ENCODE measurements at regions not wholly inside any gene's neighbourhood (a gene's known extent, or its start where the extent isn't known, plus 50 kb on each side); places are given as distances from the start of the nearest gene placed in this dataset.

DNA sequence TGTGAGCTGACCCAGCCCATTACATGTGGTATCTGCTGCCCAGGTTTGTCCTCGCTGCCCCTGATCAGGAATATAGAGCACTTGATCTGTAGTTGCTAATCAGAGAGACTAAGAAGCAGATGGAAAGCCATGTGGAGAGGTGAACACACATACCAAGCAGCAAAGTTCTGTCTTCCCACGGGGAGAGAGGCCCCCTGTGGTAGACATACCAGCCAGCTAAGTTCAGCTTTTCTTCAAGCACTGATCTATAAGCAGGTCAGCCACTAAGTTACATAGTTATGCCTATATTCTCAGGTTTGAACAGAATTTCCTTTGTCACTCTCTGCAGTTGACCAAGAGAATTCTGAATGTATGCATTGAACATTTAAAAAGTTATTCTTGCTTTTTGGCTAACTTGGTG is 76.4 kb downstream of the DDX3Y start:
- TF ChIP-seq, protein P1, sequence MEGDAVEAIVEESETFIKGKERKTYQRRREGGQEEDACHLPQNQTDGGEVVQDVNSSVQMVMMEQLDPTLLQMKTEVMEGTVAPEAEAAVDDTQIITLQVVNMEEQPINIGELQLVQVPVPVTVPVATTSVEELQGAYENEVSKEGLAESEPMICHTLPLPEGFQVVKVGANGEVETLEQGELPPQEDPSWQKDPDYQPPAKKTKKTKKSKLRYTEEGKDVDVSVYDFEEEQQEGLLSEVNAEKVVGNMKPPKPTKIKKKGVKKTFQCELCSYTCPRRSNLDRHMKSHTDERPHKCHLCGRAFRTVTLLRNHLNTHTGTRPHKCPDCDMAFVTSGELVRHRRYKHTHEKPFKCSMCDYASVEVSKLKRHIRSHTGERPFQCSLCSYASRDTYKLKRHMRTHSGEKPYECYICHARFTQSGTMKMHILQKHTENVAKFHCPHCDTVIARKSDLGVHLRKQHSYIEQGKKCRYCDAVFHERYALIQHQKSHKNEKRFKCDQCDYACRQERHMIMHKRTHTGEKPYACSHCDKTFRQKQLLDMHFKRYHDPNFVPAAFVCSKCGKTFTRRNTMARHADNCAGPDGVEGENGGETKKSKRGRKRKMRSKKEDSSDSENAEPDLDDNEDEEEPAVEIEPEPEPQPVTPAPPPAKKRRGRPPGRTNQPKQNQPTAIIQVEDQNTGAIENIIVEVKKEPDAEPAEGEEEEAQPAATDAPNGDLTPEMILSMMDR (IDR thresholded peaks at IDR 0.05; ENCODE audit: control extremely low read depth in 1 of 3, insufficient read depth in 1 of 3, low read depth in 1 of 3, low read length in 3 of 3), result no peak
- TF ChIP-seq SP1 (IDR thresholded peaks at IDR 0.05; ENCODE audit: low read depth, low read length) (no peak), GTF2F1 (IDR thresholded peaks at IDR 0.05; ENCODE audit: borderline replicate concordance, low read depth, low read length) (no peak), POLR2A (IDR thresholded peaks at IDR 0.05; ENCODE audit: control extremely low read depth in 1 of 2, low read depth in 2 of 2, low read length in 2 of 2) (no peak), CREB1 (IDR thresholded peaks at IDR 0.05) (no peak), SP2 (IDR thresholded peaks at IDR 0.05; ENCODE audit: low read length) (no peak), SUZ12 (IDR thresholded peaks at IDR 0.05; ENCODE audit: low read length) (no peak), TBP (IDR thresholded peaks at IDR 0.05; ENCODE audit: low read depth, low read length) (no peak), RXRA (IDR thresholded peaks at IDR 0.05; ENCODE audit: insufficient read depth, low read depth, low read length) (no peak), SIN3A (conservative IDR thresholded peaks at IDR 0.05 in 1 of 2, IDR thresholded peaks at IDR 0.05 in 1 of 2; ENCODE audit: low read depth in 1 of 2, low read length in 2 of 2) (no peak)
